HEK293 (cell line): ENCODE measurements at regions not wholly inside any gene's neighbourhood (a gene's known extent, or its start where the extent isn't known, plus 50 kb on each side); places are given as distances from the start of the nearest gene placed in this dataset.

ENCODE experiments used
- CTCF ChIA-PET: fragments of 350-600 bp; formaldehyde crosslinking; extraction: SDS; loops from one replicate; lab custom pipeline; 2021; ENCODE audit warnings: antibody characterized with exemption; lab: Yijun Ruan, JAX
- POLR2A ChIA-PET: fragments of 300-600 bp; formaldehyde crosslinking; extraction: SDS; loops from one replicate; lab custom pipeline; 2020; ENCODE audit warnings: antibody characterized with exemption, inconsistent platforms; lab: Yijun Ruan, JAX
- H3K27ac ChIP-seq: fragments of 200-500 bp; sonication (Bioruptor generic); 2 replicates; pipeline ENCODE4 v1.5.1; 2014; ENCODE audit warnings: low read depth, low read length, control low read depth, inconsistent platforms; ENCODE audit errors: extremely low read depth
- H3K36me3 ChIP-seq, 2 experiments: fragments of 200-500 bp in 1 of 2; sonication (Bioruptor generic) in 1 of 2; 1 replicate in 1 of 2; 2 replicates in 1 of 2; pipeline ENCODE4 v1.5.1; 2014 to 2017; ENCODE audit warnings: inconsistent platforms in 2 of 2, low read length in 2 of 2; ENCODE audit not compliant: control insufficient read depth in 2 of 2, insufficient read depth in 1 of 2
- H3K4me1 ChIP-seq: fragments of 200-500 bp; sonication (Bioruptor generic); 2 replicates; pipeline ENCODE4 v1.5.1; 2014; ENCODE audit warnings: mild to moderate bottlenecking, low read length, inconsistent platforms; ENCODE audit not compliant: control insufficient read depth, insufficient read depth
- H3K4me3 ChIP-seq: 2 replicates; pipeline ENCODE4 v1.5.1; 2011; ENCODE audit warnings: low read depth, mild to moderate bottlenecking, control low read depth, low read length, moderate library complexity
- H3K9me3 ChIP-seq: fragments of 200-500 bp; sonication (Bioruptor generic); 2 replicates; pipeline ENCODE4 v1.5.1; 2014; ENCODE audit warnings: low read depth, low read length, inconsistent platforms; ENCODE audit not compliant: control insufficient read depth, insufficient read depth
- EGR2 ChIP-seq: fragments of 450-650 bp; formaldehyde crosslinking; IDR thresholded peaks from 2 replicates; pipeline ENCODE4 v1.5.1; 2016; ENCODE audit warnings: low read depth, missing biosample characterization, missing genetic modification characterization
- KLF1 ChIP-seq: fragments of 450-650 bp; formaldehyde crosslinking; IDR thresholded peaks from 2 replicates; pipeline ENCODE4 v1.5.1; 2016; ENCODE audit warnings: missing biosample characterization, missing genetic modification characterization
- KLF9 ChIP-seq: fragments of 450-650 bp; formaldehyde crosslinking; IDR thresholded peaks from 2 replicates; pipeline ENCODE4 v1.5.1; 2016; ENCODE audit warnings: missing biosample characterization, missing genetic modification characterization, low read depth
- OSR2 ChIP-seq: fragments of 450-650 bp; formaldehyde crosslinking; IDR thresholded peaks from 2 replicates; pipeline ENCODE4 v1.5.1; 2016; ENCODE audit warnings: missing biosample characterization, missing genetic modification characterization
- SCRT2 ChIP-seq: fragments of 450-650 bp; formaldehyde crosslinking; IDR thresholded peaks from 2 replicates; pipeline ENCODE4 v1.5.1; 2016; ENCODE audit warnings: missing biosample characterization, missing genetic modification characterization
- SP3 ChIP-seq: fragments of 450-650 bp; formaldehyde crosslinking; IDR thresholded peaks from 2 replicates; pipeline ENCODE4 v1.5.1; 2016; ENCODE audit warnings: missing biosample characterization, missing genetic modification characterization
- ZEB2 ChIP-seq: fragments of 450-650 bp; formaldehyde crosslinking; IDR thresholded peaks from 2 replicates; pipeline ENCODE4 v1.5.1; 2016; ENCODE audit warnings: missing biosample characterization, missing genetic modification characterization
- ZFP69B ChIP-seq: fragments of 450-650 bp; formaldehyde crosslinking; IDR thresholded peaks from 2 replicates; pipeline ENCODE4 v1.5.1; 2016; ENCODE audit warnings: missing biosample characterization, missing genetic modification characterization
- ZNF138 ChIP-seq: fragments of 450-650 bp; formaldehyde crosslinking; IDR thresholded peaks from 2 replicates; pipeline ENCODE4 v1.5.1; 2016; ENCODE audit warnings: missing biosample characterization, missing genetic modification characterization, borderline replicate concordance
- ZNF19 ChIP-seq: fragments of 450-650 bp; formaldehyde crosslinking; IDR thresholded peaks from 2 replicates; pipeline ENCODE4; 2016; ENCODE audit warnings: missing biosample characterization, missing genetic modification characterization, low read depth
- ZNF433 ChIP-seq: fragments of 450-650 bp; formaldehyde crosslinking; IDR thresholded peaks from 2 replicates; pipeline ENCODE4 v1.5.1; 2016; ENCODE audit warnings: missing biosample characterization, missing genetic modification characterization, low read depth
- ZNF501 ChIP-seq: fragments of 450-650 bp; formaldehyde crosslinking; IDR thresholded peaks from 2 replicates; pipeline ENCODE4 v1.5.1; 2016; ENCODE audit warnings: missing biosample characterization, missing genetic modification characterization
- ZNF600 ChIP-seq: fragments of 450-650 bp; formaldehyde crosslinking; IDR thresholded peaks from 2 replicates; pipeline ENCODE4 v1.5.1; 2016; ENCODE audit warnings: missing biosample characterization, missing genetic modification characterization
- ZNF610 ChIP-seq: fragments of 450-650 bp; formaldehyde crosslinking; IDR thresholded peaks from 2 replicates; pipeline ENCODE4 v1.5.1; 2016; ENCODE audit warnings: missing biosample characterization, missing genetic modification characterization, borderline replicate concordance
- ZNF707 ChIP-seq: fragments of 450-650 bp; formaldehyde crosslinking; IDR thresholded peaks from 2 replicates; pipeline ENCODE4 v1.5.1; 2016; ENCODE audit warnings: missing biosample characterization, missing genetic modification characterization
- TF ChIP-seq, protein P1 (sequence below): sonication (generic); formaldehyde crosslinking; IDR thresholded peaks from 2 replicates; pipeline ENCODE4 v1.8.1; 2022; ENCODE audit warnings: mild to moderate bottlenecking, moderate library complexity, missing genetic modification reagents
- TF ChIP-seq, protein P2 (sequence below): fragments of 450-650 bp; formaldehyde crosslinking; IDR thresholded peaks from 2 replicates; pipeline ENCODE4 v1.5.1; 2016; ENCODE audit warnings: missing biosample characterization, missing genetic modification characterization
- TF ChIP-seq, protein P3 (sequence below): fragments of 450-650 bp; formaldehyde crosslinking; IDR thresholded peaks from 2 replicates; pipeline ENCODE4 v1.5.1; 2017; ENCODE audit warnings: missing biosample characterization, missing genetic modification characterization
- TF ChIP-seq, protein P4 (sequence below): fragments of 450-650 bp; formaldehyde crosslinking; IDR thresholded peaks from 2 replicates; pipeline ENCODE4 v1.5.1; 2017; ENCODE audit warnings: missing biosample characterization, missing genetic modification characterization
- TF ChIP-seq, protein P5 (sequence below): fragments of 450-650 bp; IDR thresholded peaks from 2 replicates; pipeline ENCODE4 v1.5.1; 2018; ENCODE audit warnings: missing biosample characterization, missing genetic modification characterization

DNA sequence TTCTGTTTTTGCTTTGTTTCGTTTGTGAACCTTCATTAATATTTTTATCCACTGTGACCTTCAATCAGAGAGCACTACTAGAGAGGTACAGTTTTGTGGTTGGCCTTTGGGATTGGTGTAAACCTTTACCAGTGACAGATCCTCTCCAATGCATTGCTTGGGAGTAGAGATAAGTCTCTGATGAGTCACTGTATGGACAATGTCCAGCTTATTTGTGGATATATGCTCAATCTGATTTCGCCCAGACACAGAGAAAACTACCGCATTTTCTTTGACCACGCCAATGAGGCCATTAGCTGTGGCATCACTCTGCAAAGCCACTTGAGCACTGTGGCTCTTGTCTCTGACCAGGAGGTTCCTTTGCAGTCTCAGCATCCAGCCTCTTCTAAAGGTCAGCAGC is 964.7 kb downstream of the TUSC7 start (continued):
- TF ChIP-seq, protein P1, sequence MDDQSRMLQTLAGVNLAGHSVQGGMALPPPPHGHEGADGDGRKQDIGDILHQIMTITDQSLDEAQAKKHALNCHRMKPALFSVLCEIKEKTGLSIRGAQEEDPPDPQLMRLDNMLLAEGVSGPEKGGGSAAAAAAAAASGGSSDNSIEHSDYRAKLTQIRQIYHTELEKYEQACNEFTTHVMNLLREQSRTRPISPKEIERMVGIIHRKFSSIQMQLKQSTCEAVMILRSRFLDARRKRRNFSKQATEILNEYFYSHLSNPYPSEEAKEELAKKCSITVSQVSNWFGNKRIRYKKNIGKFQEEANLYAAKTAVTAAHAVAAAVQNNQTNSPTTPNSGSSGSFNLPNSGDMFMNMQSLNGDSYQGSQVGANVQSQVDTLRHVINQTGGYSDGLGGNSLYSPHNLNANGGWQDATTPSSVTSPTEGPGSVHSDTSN (CRISPR knock-in tag), result no peak
- no peak for TF ChIP-seq ZNF600 (tag by site-specific recombination)
- no peak for TF ChIP-seq OSR2

DNA sequence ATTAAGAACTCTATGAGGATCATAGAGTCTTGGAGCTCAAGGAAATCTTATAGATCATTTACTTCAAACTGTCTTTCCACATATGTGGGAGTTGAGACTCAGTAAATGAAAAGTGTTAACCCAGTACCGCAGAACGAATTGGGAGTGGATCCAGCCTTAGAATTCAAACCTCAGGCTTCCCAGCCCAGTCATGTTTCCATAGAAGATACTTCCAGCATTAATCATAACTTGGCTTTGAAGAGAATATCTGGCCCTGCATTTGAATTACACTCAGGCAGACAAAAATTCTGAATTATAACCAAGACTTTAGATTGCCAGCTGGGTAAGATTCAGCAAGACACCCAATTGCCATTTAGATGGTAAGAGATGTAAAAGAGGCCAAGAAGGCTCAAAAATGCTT is 972.0 kb downstream of the TUSC7 start:
- H3K36me3 ChIP-seq, result no peaks in the 10 kb centered on the region
- H3K4me1 ChIP-seq, result no peaks in the 10 kb centered on the region
- H3K4me3 ChIP-seq, result no peak overlapping the region
- H3K27ac ChIP-seq, result no peak overlapping the region
- CTCF ChIA-PET, result no interaction called here
- POLR2A ChIA-PET, result no interaction called here
- no peaks in the 10 kb centered on the region for H3K9me3 ChIP-seq
- TF ChIP-seq KLF1 (tag by site-specific recombination), result no peak
- no peak for TF ChIP-seq ZFP69B (tag by site-specific recombination)
- no peak for TF ChIP-seq EGR2 (tag by site-specific recombination)
- TF ChIP-seq, protein P2, sequence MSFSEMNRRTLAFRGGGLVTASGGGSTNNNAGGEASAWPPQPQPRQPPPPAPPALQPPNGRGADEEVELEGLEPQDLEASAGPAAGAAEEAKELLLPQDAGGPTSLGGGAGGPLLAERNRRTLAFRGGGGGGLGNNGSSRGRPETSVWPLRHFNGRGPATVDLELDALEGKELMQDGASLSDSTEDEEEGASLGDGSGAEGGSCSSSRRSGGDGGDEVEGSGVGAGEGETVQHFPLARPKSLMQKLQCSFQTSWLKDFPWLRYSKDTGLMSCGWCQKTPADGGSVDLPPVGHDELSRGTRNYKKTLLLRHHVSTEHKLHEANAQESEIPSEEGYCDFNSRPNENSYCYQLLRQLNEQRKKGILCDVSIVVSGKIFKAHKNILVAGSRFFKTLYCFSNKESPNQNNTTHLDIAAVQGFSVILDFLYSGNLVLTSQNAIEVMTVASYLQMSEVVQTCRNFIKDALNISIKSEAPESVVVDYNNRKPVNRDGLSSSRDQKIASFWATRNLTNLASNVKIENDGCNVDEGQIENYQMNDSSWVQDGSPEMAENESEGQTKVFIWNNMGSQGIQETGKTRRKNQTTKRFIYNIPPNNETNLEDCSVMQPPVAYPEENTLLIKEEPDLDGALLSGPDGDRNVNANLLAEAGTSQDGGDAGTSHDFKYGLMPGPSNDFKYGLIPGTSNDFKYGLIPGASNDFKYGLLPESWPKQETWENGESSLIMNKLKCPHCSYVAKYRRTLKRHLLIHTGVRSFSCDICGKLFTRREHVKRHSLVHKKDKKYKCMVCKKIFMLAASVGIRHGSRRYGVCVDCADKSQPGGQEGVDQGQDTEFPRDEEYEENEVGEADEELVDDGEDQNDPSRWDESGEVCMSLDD, result no peak
- no peak for TF ChIP-seq KLF9 (tag by site-specific recombination)
- TF ChIP-seq, protein P3, sequence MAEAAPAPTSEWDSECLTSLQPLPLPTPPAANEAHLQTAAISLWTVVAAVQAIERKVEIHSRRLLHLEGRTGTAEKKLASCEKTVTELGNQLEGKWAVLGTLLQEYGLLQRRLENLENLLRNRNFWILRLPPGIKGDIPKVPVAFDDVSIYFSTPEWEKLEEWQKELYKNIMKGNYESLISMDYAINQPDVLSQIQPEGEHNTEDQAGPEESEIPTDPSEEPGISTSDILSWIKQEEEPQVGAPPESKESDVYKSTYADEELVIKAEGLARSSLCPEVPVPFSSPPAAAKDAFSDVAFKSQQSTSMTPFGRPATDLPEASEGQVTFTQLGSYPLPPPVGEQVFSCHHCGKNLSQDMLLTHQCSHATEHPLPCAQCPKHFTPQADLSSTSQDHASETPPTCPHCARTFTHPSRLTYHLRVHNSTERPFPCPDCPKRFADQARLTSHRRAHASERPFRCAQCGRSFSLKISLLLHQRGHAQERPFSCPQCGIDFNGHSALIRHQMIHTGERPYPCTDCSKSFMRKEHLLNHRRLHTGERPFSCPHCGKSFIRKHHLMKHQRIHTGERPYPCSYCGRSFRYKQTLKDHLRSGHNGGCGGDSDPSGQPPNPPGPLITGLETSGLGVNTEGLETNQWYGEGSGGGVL (tag by site-specific recombination), result no peak
- TF ChIP-seq, protein P4, sequence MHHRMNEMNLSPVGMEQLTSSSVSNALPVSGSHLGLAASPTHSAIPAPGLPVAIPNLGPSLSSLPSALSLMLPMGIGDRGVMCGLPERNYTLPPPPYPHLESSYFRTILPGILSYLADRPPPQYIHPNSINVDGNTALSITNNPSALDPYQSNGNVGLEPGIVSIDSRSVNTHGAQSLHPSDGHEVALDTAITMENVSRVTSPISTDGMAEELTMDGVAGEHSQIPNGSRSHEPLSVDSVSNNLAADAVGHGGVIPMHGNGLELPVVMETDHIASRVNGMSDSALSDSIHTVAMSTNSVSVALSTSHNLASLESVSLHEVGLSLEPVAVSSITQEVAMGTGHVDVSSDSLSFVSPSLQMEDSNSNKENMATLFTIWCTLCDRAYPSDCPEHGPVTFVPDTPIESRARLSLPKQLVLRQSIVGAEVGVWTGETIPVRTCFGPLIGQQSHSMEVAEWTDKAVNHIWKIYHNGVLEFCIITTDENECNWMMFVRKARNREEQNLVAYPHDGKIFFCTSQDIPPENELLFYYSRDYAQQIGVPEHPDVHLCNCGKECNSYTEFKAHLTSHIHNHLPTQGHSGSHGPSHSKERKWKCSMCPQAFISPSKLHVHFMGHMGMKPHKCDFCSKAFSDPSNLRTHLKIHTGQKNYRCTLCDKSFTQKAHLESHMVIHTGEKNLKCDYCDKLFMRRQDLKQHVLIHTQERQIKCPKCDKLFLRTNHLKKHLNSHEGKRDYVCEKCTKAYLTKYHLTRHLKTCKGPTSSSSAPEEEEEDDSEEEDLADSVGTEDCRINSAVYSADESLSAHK, result no peak
- no peak for TF ChIP-seq ZEB2 (tag by site-specific recombination)

DNA sequence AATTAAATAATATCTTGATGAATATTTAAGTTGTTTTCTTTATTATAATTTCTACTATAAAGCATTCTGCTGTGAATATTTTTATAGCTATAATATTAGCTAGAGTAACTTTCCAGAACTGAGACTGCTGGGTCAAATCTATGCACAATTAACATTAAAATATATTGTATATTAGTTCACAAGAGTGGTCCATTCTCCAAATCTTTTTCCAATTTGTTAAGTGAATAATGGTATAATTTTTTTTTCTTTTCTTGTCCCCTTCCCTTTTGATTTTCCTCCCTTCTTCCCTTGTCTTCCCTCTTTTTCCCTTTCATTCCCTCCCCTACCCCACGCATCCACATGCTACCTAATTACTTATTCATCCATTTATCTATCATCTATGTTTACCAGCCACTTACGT is 977.5 kb downstream of the TUSC7 start:
- CTCF ChIA-PET, result no interaction called here
- no peaks in the 10 kb centered on the region for H3K36me3 ChIP-seq
- POLR2A ChIA-PET, result no interaction called here
- TF ChIP-seq ZNF433 (tag by site-specific recombination) (no peak), ZNF19 (tag by site-specific recombination) (no peak), ZNF138 (tag by site-specific recombination) (no peak), SP3 (no peak), SCRT2 (tag by site-specific recombination) (no peak), ZNF501 (tag by site-specific recombination) (no peak), ZNF610 (tag by site-specific recombination) (no peak), ZNF707 (tag by site-specific recombination) (no peak)
- TF ChIP-seq, protein P5, sequence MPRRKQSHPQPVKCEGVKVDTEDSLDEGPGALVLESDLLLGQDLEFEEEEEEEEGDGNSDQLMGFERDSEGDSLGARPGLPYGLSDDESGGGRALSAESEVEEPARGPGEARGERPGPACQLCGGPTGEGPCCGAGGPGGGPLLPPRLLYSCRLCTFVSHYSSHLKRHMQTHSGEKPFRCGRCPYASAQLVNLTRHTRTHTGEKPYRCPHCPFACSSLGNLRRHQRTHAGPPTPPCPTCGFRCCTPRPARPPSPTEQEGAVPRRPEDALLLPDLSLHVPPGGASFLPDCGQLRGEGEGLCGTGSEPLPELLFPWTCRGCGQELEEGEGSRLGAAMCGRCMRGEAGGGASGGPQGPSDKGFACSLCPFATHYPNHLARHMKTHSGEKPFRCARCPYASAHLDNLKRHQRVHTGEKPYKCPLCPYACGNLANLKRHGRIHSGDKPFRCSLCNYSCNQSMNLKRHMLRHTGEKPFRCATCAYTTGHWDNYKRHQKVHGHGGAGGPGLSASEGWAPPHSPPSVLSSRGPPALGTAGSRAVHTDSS (tag by site-specific recombination), result no peak
- no peak overlapping the region for H3K4me3 ChIP-seq
- H3K9me3 ChIP-seq, result no peaks in the 10 kb centered on the region
- no peak overlapping the region for H3K27ac ChIP-seq
- H3K4me1 ChIP-seq, result no peaks in the 10 kb centered on the region
